Inflammatory macrophage (primary cell): ENCODE measurements at regions not wholly inside any gene's neighbourhood (a gene's known extent, or its start where the extent isn't known, plus 50 kb on each side); places are given as distances from the start of the nearest gene placed in this dataset.

Experiments
- DNase-seq, 2 donors: peaks; one replicate each; pipeline ENCODE4 v3.0.0-alpha.2; 2020 to 2022

DNA sequence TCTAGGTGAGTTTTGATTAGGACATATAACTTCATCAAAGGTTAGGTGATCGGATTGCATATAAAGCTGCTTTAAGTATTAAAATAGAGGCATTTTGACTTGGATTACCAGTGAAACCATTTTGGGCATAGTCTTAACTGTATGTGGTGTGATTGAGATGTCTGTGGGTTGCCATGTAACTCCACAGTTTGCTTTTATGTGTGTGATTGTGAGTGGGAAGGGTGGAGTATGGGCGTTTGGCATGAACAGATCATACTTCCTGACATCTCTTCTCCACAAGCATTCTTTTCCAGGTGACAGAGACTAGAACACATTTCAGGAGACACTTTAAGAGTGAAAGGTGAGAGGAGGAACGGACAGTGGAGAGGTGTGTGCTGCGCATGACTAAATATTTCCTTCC lies 136.1 kb downstream of the CEP135 start:
- no peak for DNase-seq
